Keratinocyte (primary cell): ENCODE measurements at regions not wholly inside any gene's neighbourhood (a gene's known extent, or its start where the extent isn't known, plus 50 kb on each side); places are given as distances from the start of the nearest gene placed in this dataset.

Experiments used
- DNase-seq: peaks from one replicate; pipeline ENCODE4 v3.0.0-alpha.2; 2011; ENCODE audit warnings: low read depth, missing footprints, low spot score
- FAIRE-seq: peaks from 2 replicates; lab custom pipeline; 2011; peaks lifted over from hg19 to GRCh38; lab: Jason Lieb, UNC
- H2AFZ ChIP-seq: 2 replicates; pipeline ENCODE4 v1.6.0; 2012; ENCODE audit warnings: low read length, control low read depth, inconsistent platforms; ENCODE audit not compliant: control insufficient read depth
- H3K27ac ChIP-seq: 2 replicates; pipeline ENCODE4 v1.5.1; 2011; ENCODE audit warnings: low read length; ENCODE audit not compliant: control insufficient read depth, insufficient read depth
- H3K27me3 ChIP-seq: 3 replicates; pipeline ENCODE4 v1.6.0; 2011; ENCODE audit warnings: low read length; ENCODE audit not compliant: control insufficient read depth, insufficient read depth; ENCODE audit errors: extremely low read depth
- H3K36me3 ChIP-seq, 2 experiments: 2 replicates in 1 of 2; 3 replicates in 1 of 2; pipeline ENCODE4 v1.5.1; 2011; ENCODE audit warnings: low read length in 2 of 2, mild to moderate bottlenecking in 1 of 2; ENCODE audit not compliant: control insufficient read depth in 2 of 2, insufficient read depth in 2 of 2; ENCODE audit errors: extremely low read depth in 1 of 2
- H3K4me1 ChIP-seq: 3 replicates; pipeline ENCODE4 v1.5.1; 2011; ENCODE audit warnings: low read length; ENCODE audit not compliant: control insufficient read depth, insufficient read depth; ENCODE audit errors: extremely low read depth
- H3K4me2 ChIP-seq: 3 replicates; pipeline ENCODE4 v1.6.0; 2011; ENCODE audit warnings: low read depth, low read length; ENCODE audit not compliant: control insufficient read depth, insufficient read depth; ENCODE audit errors: extremely low read depth
- H3K4me3 ChIP-seq, 3 experiments: fragments of 200-600 bp in 1 of 3; sonication (generic) in 1 of 3; 2 replicates in 2 of 3; 3 replicates in 1 of 3; pipeline ENCODE4 v1.5.1; 2011 to 2016; ENCODE audit warnings: low read length in 3 of 3, mild to moderate bottlenecking in 3 of 3, control low read depth in 2 of 3, inconsistent platforms in 1 of 3, low read depth in 1 of 3, mixed read lengths in 1 of 3, mixed run types in 1 of 3, moderate library complexity in 1 of 3; ENCODE audit not compliant: control insufficient read depth in 2 of 3, insufficient read depth in 2 of 3; ENCODE audit errors: extremely low read depth in 1 of 3
- H3K79me2 ChIP-seq: 2 replicates; pipeline ENCODE4 v1.6.0; 2012; ENCODE audit warnings: low read length; ENCODE audit not compliant: control insufficient read depth, insufficient read depth
- H3K9ac ChIP-seq: 3 replicates; pipeline ENCODE4 v1.6.0; 2011; ENCODE audit warnings: low read length; ENCODE audit not compliant: control insufficient read depth, insufficient read depth; ENCODE audit errors: extremely low read depth
- H3K9me1 ChIP-seq: 3 replicates; pipeline ENCODE4 v1.6.0; 2011; ENCODE audit warnings: low read length; ENCODE audit not compliant: control insufficient read depth, insufficient read depth; ENCODE audit errors: extremely low read depth
- H3K9me3 ChIP-seq: 2 replicates; pipeline ENCODE4 v1.5.1; 2012; ENCODE audit warnings: low read depth, low read length; ENCODE audit not compliant: control insufficient read depth
- H4K20me1 ChIP-seq: 3 replicates; pipeline ENCODE4 v1.6.0; 2011; ENCODE audit warnings: low read length; ENCODE audit not compliant: control insufficient read depth, insufficient read depth; ENCODE audit errors: extremely low read depth
- CTCF ChIP-seq, 3 experiments: IDR thresholded peaks in 1 of 3; conservative IDR thresholded peaks in 1 of 3; optimal IDR thresholded peaks in 1 of 3; 2 replicates in 2 of 3; 3 replicates in 1 of 3; pipeline versions ENCODE3 to v1.5.1; 2011; ENCODE audit warnings: low read length in 3 of 3, mild to moderate bottlenecking in 3 of 3, moderate library complexity in 2 of 3, control low read depth in 1 of 3, inconsistent platforms in 1 of 3; ENCODE audit not compliant: insufficient read depth in 2 of 3; ENCODE audit errors: extremely low read depth in 1 of 3
- EZH2 ChIP-seq: IDR thresholded peaks from one replicate; pipeline ENCODE4 v1.6.1; 2012; ENCODE audit warnings: inconsistent platforms, mild to moderate bottlenecking, low read length, moderate library complexity
- dilution Hi-C: fragments of 300-500 bp; cut with MboI; formaldehyde crosslinking; loops from one replicate; pipeline ENCODE4 v1.7.0; 2020; ENCODE audit warnings: low sequenced_read_pairs; ENCODE audit not compliant: extremely low pct_ligation_motif_present

- DNase-seq = no peak
- TF ChIP-seq CTCF (optimal IDR thresholded peaks at IDR 0.05 in 1 of 3, IDR thresholded peaks at IDR 0.05 in 1 of 3, conservative IDR thresholded peaks at IDR 0.05 in 1 of 3; ENCODE audit: extremely low read depth in 1 of 3, insufficient read depth in 2 of 3, low read length in 3 of 3) (no peak), EZH2 (no peak)
- H3K4me2 ChIP-seq = no peak overlapping the region
- H3K36me3 ChIP-seq = no peaks in the 10 kb centered on the region
- no peaks in the 10 kb centered on the region for H3K27me3 ChIP-seq
- no peaks in the 10 kb centered on the region for H4K20me1 ChIP-seq
- H3K4me3 ChIP-seq = no peak overlapping the region
- no peak overlapping the region for H3K9ac ChIP-seq
- H2AFZ ChIP-seq = no peak overlapping the region
- H3K79me2 ChIP-seq = no peaks in the 10 kb centered on the region
- no peaks in the 10 kb centered on the region for H3K4me1 ChIP-seq
- dilution Hi-C loops = no loop called here
- H3K27ac ChIP-seq = no peak overlapping the region
- H3K9me1 ChIP-seq = no peaks in the 10 kb centered on the region
- H3K9me3 ChIP-seq = no peaks in the 10 kb centered on the region
- FAIRE-seq = no peak
These were observed 1525.6 kb downstream of the ARAP2 start for GRCh38 chr4:34718576-34719245.

- Histone ChIP-seq H3K4me3 (no peak overlapping the region), H4K20me1 (no peaks in the 10 kb centered on the region), H3K27me3 (no peaks in the 10 kb centered on the region), H3K9ac (no peak overlapping the region), H3K27ac (no peak overlapping the region), H3K4me2 (no peak overlapping the region), H3K9me3 (no peaks in the 10 kb centered on the region), H3K9me1 (no peaks in the 10 kb centered on the region), H3K79me2 (no peaks in the 10 kb centered on the region), H3K36me3 (no peaks in the 10 kb centered on the region), H2AFZ (no peak overlapping the region), H3K4me1 (no peaks in the 10 kb centered on the region)
- no peak for DNase-seq
- no peak for FAIRE-seq
- dilution Hi-C loops = no loop called here
- TF ChIP-seq CTCF (optimal IDR thresholded peaks at IDR 0.05 in 1 of 3, IDR thresholded peaks at IDR 0.05 in 1 of 3, conservative IDR thresholded peaks at IDR 0.05 in 1 of 3; ENCODE audit: extremely low read depth in 1 of 3, insufficient read depth in 2 of 3, low read length in 3 of 3) = peak in 2 of 3 experiments; percentile 24 to 31
- TF ChIP-seq EZH2 = no peak
These were observed 1523.7 kb downstream of the ARAP2 start for GRCh38 chr4:34720571-34720970.
